Right ventricle myocardium superior (tissue), 1 donor: ENCODE measurements at regions not wholly inside any gene's neighbourhood (a gene's known extent, or its start where the extent isn't known, plus 50 kb on each side); places are given as distances from the start of the nearest gene placed in this dataset.

Experiments
- ATAC-seq: fragments of 200-7000 bp; cut with Tn5 transposase; one replicate; pipeline ENCODE4 v1.9.1; 2020; ENCODE audit warnings: mild to moderate bottlenecking; ENCODE audit not compliant: poor library complexity
- DNase-seq: peaks from one replicate; pipeline ENCODE4 v3.0.0-alpha.2; 2020
- intact Hi-C: fragments of 100-400 bp; cut with DNase I; formaldehyde crosslinking; loops from one replicate; pipeline ENCODE4 v1.11.2; 2022
- donor health status: DM: no; HTN: yes; CAD: no; lungs with severe emphysema.

DNA sequence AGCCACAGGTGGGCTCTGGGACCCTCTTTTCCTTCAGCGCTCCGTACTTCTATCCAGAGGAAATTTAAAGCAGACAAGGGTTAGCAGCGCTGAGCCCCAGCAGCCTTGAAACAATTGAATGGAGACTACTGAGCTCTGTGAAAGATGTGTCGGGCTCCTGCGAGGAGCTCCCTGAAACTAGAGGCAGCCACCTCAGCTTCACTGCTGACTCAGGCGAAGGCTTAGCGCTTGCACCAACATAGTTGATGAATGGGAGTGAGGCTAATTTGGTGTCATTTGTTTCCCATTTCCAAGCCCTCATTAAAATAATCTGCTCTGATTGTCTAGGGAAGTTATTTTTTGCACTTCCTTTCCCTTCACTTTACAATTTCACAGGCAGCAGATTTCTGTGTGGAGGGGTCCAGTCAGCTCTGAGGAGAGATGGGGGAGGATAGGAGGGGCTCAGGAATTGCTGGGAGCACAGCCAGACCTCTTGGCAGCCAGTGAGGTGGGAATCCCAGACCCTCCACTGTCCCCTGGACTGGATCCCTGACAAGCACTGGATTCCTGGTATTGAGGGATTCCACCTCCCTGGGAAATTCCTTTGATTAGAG is 398.9 kb upstream of the PLXNA2 start:
- no peak for DNase-seq
- intact Hi-C loops, result no loop called here
- no peak for ATAC-seq

DNA sequence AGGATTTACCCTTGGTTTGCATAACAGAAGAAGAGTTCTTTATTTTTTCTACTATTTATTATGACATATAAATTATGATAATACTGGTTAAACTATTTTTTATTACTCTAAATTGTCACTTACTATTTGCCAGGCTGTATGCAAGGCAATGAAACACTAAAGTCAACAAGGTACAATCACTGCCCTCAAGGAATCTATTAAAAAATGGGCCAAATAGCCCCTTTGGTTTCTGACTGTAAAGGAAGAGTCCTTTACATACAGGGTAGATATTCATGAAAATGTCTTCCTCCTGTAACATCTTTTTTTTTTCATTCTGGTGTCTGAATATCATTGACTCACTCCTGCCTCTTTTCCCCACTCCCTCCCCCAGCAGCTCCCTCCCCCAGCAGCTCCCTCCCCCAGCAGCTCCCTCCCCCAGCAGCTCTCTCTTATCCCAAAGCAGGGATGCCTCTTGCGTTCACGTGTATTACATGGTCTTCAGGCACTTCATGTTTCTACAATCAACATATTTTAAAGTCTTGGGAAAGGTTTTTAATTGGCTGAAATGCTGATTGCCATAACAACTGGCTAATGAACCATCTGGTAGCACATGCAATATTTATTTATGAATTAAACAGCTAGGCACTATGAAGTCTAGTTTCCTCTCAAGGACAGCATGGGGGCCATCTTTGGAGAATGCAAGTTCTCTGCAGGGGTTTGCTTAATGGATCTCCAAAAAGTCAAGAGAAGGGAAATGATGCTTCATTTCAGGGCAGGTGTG is 400.4 kb upstream of the PLXNA2 start:
- no peak for ATAC-seq
- intact Hi-C loops, result no loop called here
- no peak for DNase-seq

DNA sequence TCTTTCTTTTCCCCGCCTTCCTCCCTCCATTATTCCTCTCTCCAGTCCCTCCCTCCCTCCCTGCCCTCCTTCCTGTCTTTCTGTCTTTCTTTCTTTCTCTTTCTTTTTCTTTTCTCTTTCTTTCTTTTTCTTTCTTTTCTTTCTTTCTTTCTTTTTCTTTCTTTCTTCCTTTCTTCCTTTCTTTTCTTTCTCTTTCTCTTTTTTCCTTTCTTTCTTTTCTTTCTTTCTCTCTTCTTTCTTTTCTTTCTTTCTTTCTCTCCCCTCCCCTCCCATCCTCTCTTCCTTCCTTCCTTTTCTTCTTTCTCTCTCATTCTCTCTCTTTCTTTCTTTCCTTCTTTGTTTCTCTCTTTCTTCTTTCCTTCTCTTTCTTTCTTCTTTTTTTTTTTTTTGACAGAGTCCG is 402.2 kb upstream of the PLXNA2 start:
- DNase-seq (no peak), ATAC-seq (no peak)
- intact Hi-C loops, result no loop called here

DNA sequence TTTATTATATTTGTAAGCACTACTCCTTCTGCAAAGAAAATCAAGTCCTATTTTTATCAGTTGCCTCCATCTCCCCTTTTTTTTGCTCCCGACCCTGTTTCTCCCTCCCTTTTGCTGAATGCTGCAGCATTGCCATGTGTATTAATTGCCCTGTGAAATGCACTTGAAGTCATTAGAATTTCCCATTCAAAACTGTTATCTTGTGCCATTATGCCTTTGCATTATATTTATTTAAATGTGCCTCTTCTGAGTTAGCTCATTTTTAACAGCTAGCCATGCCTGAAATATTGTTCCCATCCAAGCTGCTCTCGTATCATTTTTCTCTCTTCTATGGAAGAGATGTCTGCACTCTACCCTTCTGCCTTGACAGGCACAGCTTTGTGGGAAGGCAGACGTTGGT is 404.0 kb upstream of the PLXNA2 start:
- DNase-seq, result no peak

GRCh38 chr1:208652296-208653160 is 408.3 kb upstream of the PLXNA2 start:
- peak; percentile 41 for DNase-seq
- peak; percentile 74 for ATAC-seq
- intact Hi-C loops, result no loop called here

More for the DNA sequence above, 404.0 kb upstream of the PLXNA2 start:
- ATAC-seq, result no peak
- intact Hi-C loops, result no loop called here

DNA sequence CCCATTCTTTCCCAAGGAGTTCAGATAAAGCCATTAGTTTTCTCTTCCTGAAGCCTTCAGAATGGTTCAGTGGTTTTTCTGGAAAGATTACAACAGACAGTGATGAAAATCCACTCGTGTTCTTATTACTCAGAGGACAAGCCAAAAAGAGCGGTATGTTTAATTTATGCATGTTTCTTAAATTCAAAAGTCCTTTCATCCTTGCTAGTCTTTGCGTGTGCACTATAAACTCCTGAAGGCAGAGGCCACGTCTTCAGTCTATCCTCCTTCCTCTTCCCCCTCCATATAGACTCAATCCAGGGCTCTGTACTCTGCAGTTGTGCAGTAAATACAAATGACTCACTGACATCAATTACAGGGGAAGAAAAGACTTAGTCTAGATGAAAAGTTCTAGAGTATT is 409.2 kb upstream of the PLXNA2 start:
- ATAC-seq, result no peak
- no peak for DNase-seq
- intact Hi-C loops, result no loop called here

DNA sequence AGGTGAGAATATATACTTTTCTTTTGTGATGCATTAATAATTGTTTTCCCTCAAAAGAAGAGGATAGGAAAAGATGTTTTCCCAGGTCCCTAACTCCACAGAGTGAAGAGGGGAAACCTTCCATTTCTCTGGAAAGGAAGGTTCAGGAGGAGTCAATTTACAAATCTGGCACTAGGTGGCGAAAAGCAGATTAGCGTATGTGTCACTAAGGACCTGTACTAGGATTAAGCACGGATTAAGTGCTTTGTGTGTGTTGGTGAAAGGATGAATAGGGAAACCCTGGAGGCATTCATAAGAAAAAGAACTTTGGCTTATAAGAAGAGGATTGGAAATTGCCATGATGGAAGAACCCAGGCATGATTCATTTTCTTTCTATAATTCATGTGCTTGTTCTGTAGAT is 410.1 kb upstream of the PLXNA2 start:
- DNase-seq, result no peak
- ATAC-seq, result no peak
- intact Hi-C loops, result no loop called here

- ATAC-seq, result no peak
- intact Hi-C loops, result no loop called here
- no peak for DNase-seq
Measured at GRCh38 chr1:208665936-208666335, 421.8 kb upstream of the PLXNA2 start.

- ATAC-seq, result no peak
- intact Hi-C loops, result no loop called here
- no peak for DNase-seq
Measured at GRCh38 chr1:208668991-208669390, 424.8 kb upstream of the PLXNA2 start.

- ATAC-seq, result no peak
Measured at GRCh38 chr1:208670778-208671177, 426.6 kb upstream of the PLXNA2 start.

GRCh38 chr1:208681878-208682663 is 437.9 kb upstream of the PLXNA2 start:
- DNase-seq (no peak), ATAC-seq (peak; percentile 56)
- intact Hi-C loops, result no loop called here

More at GRCh38 chr1:208670778-208671177, 426.6 kb upstream of the PLXNA2 start:
- DNase-seq, result no peak
- intact Hi-C loops, result no loop called here

DNA sequence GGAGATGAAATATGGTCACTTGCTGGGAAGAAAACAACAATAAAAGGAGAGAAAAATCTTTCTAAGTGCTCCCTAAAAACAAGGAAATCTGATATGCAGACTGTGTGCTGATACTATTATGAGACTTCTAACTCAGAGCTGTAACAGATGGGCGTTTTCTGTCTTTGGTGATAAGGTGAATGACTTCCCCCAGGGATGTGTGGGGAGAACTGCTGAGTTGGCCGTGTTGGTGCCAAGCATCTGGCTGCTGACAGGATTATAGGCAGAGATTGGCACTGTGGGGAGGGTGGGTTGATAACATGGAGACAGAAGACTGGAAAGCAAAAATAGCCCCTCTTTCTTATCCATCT is 438.5 kb upstream of the PLXNA2 start:
- intact Hi-C loops, result no loop called here
- ATAC-seq (no peak), DNase-seq (no peak)

DNA sequence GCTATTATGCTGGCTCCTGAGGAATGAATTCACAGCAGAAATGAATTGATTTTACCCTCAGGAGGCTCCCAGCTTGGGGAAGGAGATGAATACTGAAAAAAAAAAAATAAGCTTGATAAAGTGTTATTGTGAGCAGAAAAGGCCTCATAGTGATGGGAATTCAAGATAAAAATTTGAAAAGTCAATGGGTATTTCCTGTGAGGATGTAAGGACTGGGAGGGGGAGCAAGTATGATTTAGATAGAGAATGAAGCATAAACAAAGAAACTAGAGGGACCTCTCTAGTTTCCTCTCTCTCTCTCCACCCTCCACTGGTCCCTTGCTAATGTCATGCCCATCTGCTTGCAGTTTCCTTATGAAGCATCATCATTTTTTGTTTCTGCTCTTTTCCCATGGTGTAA is 439.0 kb upstream of the PLXNA2 start:
- intact Hi-C loops, result no loop called here
- DNase-seq (no peak), ATAC-seq (no peak)

- intact Hi-C loops, result no loop called here
- DNase-seq, result no peak
- no peak for ATAC-seq
Measured at GRCh38 chr1:208684192-208684591, 440.0 kb upstream of the PLXNA2 start.

GRCh38 chr1:208686592-208686991 is 442.4 kb upstream of the PLXNA2 start:
- intact Hi-C loops, result no loop called here
- ATAC-seq, result no peak
- no peak for DNase-seq

GRCh38 chr1:208688656-208689315 is 444.6 kb upstream of the PLXNA2 start:
- intact Hi-C loops, result no loop called here
- DNase-seq (no peak), ATAC-seq (no peak)

GRCh38 chr1:208691012-208691411 is 446.8 kb upstream of the PLXNA2 start:
- DNase-seq (no peak), ATAC-seq (no peak)
- intact Hi-C loops, result no loop called here

DNA sequence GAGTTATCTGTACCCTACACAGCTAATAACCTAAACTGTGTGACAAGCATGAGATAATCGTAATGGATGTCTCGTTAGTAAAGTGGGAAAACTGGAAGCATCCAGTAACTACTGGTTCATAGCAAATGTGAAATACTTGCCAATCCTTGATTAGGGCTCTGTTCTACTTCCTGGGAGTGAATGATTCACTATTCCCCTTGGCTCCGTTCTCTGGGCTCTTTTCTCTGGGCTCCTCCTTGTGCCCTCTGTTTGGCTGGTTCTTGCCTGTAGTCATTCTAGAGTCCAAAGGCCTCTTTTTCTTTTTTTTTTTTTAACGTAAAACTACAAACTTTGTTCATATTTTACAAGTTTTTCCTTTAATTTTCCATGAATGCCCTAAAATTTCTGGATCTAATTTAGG is 465.8 kb upstream of the PLXNA2 start:
- ATAC-seq, result no peak
- no peak for DNase-seq
- intact Hi-C loops, result no loop called here

GRCh38 chr1:208714323-208714722 is 470.1 kb upstream of the PLXNA2 start:
- intact Hi-C loops, result no loop called here
- DNase-seq, result no peak
- ATAC-seq, result no peak
